Left cardiac atrium (tissue), 4 donors: ENCODE measurements at regions not wholly inside any gene's neighbourhood (a gene's known extent, or its start where the extent isn't known, plus 50 kb on each side); places are given as distances from the start of the nearest gene placed in this dataset.

Experiments
- ATAC-seq, 2 donors: fragments of 200-7000 bp; cut with Tn5 transposase; one replicate each; pipeline ENCODE4 v1.9.1; 2020; ENCODE audit warnings: mild to moderate bottlenecking in 2 of 2, moderate library complexity in 2 of 2
- DNase-seq: peaks from one replicate; pipeline ENCODE4 v3.0.0-alpha.2; 2020
- intact Hi-C, 2 donors: fragments of 100-400 bp; cut with DNase I; formaldehyde crosslinking; loops; one replicate each; pipeline versions ENCODE4 v1.14.1 to v1.15.1; 2022 to 2023
- donor health status: DM: no; HTN: yes; CAD: no.
- donor health status: DM: no; HTN: yes; CAD: no; lungs with severe emphysema.
- donor health status: DM: yes; HTN: yes; CAD: no.
- donor health status: Dilated cardiomyopathy.

DNA sequence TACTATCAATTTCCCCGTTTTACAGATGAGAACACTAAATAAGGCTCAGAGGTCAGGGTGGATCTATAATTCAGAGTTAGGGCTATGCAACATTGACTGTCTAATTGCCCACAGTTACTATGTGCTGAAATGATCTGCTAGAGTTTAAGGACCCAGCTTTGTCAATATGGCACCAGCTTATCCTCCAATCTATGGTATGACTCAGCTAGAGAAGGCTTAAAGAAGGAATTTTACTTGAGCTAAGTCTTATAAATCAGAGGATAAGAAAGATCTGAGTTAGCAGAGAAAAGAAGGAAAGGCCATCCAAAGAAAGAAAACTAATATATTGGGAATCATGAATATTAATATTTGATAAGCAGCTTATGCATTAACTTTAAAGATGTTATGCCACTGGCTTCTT, 78.1 kb downstream of the ASB9 start:
- DNase-seq, result no peak
- intact Hi-C loops, result no loop called here
- no peak for ATAC-seq

DNA sequence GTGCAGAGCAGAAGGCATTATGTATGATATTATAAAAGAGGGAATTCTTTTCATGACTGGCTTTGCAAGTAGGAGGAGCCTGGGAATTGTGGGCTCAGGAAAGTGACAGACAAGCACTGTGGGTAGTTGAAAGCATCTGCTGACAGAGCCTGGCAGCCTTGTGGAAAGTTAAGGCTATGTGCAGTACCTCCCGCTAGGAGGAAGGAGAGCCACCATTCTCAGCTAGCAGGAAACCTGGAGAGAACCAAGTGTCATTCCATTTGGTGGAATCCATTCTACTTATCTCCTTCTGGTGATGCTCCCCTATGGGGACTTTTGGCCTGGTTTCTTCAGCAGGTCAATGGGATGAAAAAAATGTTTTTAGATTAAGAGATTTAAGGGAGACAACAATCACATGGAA, 81.8 kb downstream of the ASB9 start:
- intact Hi-C loops, result no loop called here
- ATAC-seq (no peak), DNase-seq (no peak)

- DNase-seq (no peak), ATAC-seq (no peak)
- intact Hi-C loops, result no loop called here
Observed at GRCh38 chrX:15177316-15177715, 92.6 kb downstream of the ASB9 start.

- intact Hi-C loops, result no loop called here
- ATAC-seq, result no peak
- no peak for DNase-seq
Observed at GRCh38 chrX:15173411-15173810, 96.5 kb downstream of the ASB9 start.

- DNase-seq (no peak), ATAC-seq (no peak)
- intact Hi-C loops, result no loop called here
Observed at GRCh38 chrX:15170927-15171326, 99.0 kb downstream of the ASB9 start.

DNA sequence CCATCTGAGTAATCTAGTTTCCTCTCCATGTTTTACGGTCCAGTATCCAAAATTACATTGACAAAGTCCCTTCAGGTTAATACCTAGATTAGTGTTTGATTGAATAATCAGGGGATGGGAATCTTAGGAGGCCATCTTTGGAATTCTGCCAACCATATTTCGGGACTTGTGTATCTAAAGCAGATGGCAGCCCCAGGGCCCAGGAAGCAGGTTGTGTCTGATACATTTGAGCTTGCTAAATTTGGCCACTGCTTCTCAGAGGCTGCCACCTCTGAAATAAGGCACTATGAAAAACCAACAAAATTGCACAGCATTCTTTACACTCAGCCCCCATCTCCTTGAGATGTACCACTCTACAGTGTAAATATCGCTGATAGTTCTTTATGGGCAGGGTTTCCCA, 102.1 kb downstream of the ASB9 start:
- ATAC-seq, result no peak
- intact Hi-C loops, result no loop called here

DNA sequence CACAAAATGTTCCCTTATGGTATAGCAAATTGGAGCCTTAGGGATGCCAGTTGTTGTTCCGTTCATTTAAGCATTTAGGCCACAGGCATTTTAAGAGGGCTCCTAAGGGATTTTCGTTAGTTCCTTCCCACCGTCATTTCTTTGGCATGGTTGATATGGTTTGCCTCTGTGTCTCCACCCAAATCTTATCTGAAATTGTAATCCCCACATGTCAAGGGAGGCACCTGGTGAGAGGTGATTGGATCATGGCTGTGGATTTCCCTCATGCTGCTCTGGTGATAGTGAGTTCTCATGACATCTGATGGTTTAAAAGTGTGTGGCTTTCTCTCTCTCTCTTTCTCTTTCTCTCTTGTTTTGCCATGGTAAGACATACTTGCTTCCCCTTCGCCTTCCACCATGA, 104.1 kb downstream of the ASB9 start:
- intact Hi-C loops, result no loop called here
- DNase-seq (no peak), ATAC-seq (no peak)

More for the DNA sequence above, 102.1 kb downstream of the ASB9 start:
- DNase-seq, result no peak

- intact Hi-C loops, result no loop called here
- DNase-seq (no peak), ATAC-seq (no peak)
Observed at GRCh38 chrX:15163131-15163530, 106.8 kb downstream of the ASB9 start.

- ATAC-seq, result no peak
- no peak for DNase-seq
- intact Hi-C loops, result no loop called here
Observed at GRCh38 chrX:15160558-15161095, 109.3 kb downstream of the ASB9 start.

DNA sequence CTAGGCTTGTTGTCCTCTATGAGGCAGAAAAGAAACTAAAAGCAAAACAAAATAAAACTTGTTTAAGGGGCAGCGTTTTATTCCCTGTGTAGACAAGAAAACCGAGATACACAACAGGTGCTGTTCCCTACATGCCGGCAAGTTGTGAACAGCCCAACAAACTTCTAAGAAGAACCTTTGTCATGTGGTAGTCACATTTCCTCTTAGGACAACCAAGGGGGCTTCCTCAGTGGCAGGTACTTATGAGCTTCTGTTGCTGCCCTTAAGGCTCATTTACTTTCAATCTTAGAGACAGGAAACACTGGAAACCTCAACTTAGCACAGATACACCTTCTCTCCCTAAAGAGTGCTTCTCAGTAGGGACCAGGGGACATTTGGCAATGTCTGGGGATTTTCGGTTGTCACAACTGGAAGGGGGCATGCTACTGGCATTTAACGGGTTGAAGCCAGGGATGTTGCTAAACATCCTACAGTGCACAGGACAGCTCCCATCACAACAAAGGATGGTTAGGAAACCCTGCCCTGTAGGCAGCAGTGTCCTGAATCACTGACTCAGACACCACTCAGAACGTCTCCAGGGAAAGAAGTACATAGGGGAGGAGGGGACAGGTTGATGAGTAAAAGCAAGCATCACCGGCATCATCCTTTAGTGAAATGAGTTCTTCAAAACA, 111.0 kb downstream of the ASB9 start:
- intact Hi-C loops, result no loop called here
- ATAC-seq (no peak), DNase-seq (no peak)

DNA sequence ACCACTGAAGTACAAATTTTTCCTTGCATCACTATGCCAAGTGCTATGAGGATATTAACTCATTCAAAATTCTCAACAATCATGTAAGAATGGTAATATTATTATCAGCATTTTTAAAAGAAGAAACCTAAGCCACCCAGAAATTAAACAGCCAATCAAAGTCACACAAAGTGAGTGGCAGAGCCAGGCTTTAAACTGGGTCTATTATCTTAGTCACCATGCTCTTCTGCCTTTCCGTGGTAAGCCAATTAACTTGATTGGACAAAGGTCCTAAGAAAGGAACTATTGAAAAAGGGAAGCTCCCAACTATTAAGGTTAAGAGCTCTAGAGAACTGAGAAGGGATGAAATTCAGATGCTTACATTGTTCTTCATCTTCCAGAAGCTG, 111.5 kb downstream of the ASB9 start:
- no peak for ATAC-seq
- intact Hi-C loops, result no loop called here
- DNase-seq, result no peak

DNA sequence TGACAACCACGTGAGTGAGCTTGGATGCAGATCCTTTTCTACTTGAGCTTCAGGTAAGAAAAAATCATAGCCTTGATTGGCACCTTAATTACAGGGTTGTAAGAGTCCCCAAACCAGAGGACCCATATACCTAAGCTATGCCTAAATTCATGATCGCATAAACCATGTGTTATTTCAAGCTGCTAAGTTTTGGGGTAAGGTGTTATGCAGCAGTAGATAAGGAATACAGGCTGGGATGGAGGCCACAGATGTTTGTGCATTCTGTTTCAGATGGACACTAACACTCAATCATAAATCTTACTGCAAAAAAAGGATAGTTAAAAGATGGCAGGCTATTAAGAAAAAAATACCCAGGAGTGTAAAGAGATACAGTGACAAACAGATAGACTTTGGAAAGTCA, 112.3 kb downstream of the ASB9 start:
- DNase-seq, result no peak
- no peak for ATAC-seq
- intact Hi-C loops, result no loop called here

- DNase-seq (no peak), ATAC-seq (no peak)
Observed at GRCh38 chrX:15151267-15152186, 118.4 kb downstream of the ASB9 start.

DNA sequence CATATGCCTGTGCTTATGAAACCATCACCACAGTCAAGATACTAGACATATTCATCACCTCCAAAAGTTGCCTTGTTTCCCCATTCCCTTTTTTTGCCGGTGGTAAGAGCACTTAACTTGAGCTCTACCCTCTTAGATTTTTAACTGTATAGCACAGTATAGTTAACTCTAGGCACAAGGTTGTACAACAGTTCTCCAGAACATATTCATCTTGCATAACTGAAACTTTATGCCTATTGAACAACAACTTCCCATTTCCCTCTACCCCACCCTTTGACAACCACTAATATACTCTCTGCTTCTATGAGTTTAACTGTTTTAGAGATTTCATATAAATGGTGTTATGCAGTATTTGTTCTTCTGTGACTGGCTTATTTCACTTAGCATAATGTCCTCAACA, 119.3 kb downstream of the ASB9 start:
- intact Hi-C loops, result no loop called here
- ATAC-seq, result no peak
- DNase-seq, result no peak

More at GRCh38 chrX:15151267-15152186, 118.4 kb downstream of the ASB9 start:
- intact Hi-C loops, result no loop called here

DNA sequence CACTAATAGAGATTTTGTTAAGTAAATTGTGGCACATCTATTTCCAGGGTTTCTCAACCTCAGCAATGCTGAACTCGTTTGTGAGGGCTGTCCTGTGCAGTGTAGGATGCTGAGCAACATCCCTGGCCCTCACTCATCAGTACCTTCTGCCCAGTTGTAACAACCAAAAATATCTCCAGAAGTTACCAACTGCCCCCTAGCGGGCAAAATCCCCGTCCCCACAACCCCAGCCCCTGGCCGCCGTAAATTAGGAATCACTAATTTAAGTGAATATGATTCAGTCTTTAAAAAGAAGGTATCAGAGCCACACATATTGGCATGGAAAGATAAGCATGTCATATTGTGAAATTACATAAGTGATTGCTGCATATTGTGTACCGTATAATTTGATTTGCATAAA, 123.4 kb downstream of the ASB9 start:
- intact Hi-C loops, result loop anchor here (5.0 to 10.0 kb wide), 2 partner anchors 1054 to 1102 kb away; no protein-coding TSS in a partner anchor
- no peak for DNase-seq
- no peak for ATAC-seq

GRCh38 chrX:15143825-15144121, 126.1 kb downstream of the ASB9 start:
- DNase-seq (no peak), ATAC-seq (no peak)
- intact Hi-C loops, result loop anchor here in 1 of 2 donors (5.0 to 10.0 kb wide), 2 partner anchors 1046 to 1099 kb away; no protein-coding TSS in a partner anchor

- intact Hi-C loops, result loop anchor here in 1 of 2 donors (5.0 to 10.0 kb wide), 2 partner anchors 1046 to 1098 kb away; no protein-coding TSS in a partner anchor
- ATAC-seq (peak in 1 of 2 donors; percentile 47), DNase-seq (peak; percentile 44)
Observed at GRCh38 chrX:15143050-15143824, 126.6 kb downstream of the ASB9 start.

DNA sequence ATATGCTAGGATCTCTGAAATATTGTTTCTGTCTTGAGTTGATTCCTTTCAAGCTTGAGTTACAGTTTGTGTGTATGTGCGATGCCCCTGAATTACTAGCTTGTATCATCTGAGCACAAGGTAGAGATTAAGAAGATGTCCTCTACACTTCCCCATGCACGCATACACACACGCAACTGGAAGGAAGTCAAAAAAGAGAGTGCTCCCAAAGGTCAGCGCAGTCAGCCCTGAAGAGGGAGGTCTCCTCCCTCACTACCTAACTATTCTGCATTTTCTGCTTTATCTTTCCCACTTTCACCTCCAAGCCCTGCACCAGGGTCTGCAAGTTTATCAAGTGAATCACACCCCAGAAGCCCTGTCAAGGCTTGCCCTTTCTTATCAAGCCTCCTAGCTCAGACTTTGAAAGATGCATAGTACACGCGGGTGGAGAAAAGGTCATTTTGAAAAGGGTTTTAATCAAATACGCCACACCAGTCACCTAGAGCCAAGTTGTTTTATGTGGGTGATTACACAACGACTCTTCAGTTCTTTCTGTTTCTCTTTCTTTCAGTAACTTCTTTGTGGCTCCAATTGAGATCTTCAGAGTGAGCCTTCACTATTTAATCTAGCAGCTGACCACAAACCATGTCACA, 127.7 kb downstream of the ASB9 start:
- ATAC-seq, result no peak
- intact Hi-C loops, result loop anchor here in 1 of 2 donors (5.0 to 10.0 kb wide), 2 partner anchors 1045 to 1097 kb away; no protein-coding TSS in a partner anchor
- no peak for DNase-seq

DNA sequence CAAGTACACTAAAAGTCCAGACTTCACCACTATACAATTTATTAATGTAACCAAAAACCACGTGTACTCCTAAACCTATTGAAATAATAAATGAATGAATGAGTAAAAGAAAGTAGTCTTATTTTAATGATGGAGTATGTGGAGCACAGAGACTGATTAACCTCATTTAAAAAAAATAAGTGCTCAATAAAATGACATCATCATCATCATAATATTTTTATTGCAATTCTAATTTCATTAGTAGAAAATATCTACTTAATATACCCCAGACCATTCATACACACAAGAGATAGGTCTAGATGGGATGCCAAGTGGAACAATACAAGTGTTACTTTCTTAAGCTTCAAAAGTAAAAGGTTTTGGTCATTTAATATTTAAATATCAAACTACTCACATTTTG, 133.1 kb downstream of the ASB9 start:
- intact Hi-C loops, result no loop called here
- DNase-seq (no peak), ATAC-seq (no peak)
